Astrocyte (in vitro differentiated cells and primary cell): ENCODE measurements at regions not wholly inside any gene's neighbourhood (a gene's known extent, or its start where the extent isn't known, plus 50 kb on each side); places are given as distances from the start of the nearest gene placed in this dataset.

ENCODE experiments used
- EZH2 ChIP-seq: IDR thresholded peaks from 2 replicates; pipeline ENCODE4 v1.6.1; 2012; ENCODE audit warnings: mild to moderate bottlenecking, low read length, inconsistent platforms; ENCODE audit not compliant: insufficient read depth
- TF ChIP-seq, protein P1 (sequence below): IDR thresholded peaks from 2 replicates; pipeline ENCODE4 v1.5.1; 2011; ENCODE audit warnings: low read depth, mild to moderate bottlenecking, inconsistent platforms, low read length, moderate library complexity; ENCODE audit not compliant: insufficient read depth

DNA sequence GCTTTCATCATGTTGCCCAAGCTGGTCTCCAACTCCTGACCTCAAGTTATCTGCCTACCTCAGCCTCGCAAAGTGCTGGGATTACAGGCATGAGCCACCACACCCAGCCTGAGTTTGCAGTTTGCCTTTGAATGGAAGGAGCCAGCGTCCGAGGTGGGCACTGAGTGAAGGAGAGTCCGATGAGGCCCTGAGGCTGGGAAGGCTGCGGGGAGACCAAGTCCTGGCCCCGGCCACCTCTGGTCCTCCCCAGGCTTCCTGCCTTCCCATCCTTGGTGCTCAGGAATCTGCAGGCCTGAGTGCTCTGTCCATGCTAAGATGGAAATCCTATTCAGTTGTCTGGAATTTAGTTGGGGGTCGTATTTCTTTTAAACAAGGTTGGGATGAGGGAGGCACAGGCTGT lies 82.9 kb downstream of the SMIM21 start:
- TF ChIP-seq, protein P1, sequence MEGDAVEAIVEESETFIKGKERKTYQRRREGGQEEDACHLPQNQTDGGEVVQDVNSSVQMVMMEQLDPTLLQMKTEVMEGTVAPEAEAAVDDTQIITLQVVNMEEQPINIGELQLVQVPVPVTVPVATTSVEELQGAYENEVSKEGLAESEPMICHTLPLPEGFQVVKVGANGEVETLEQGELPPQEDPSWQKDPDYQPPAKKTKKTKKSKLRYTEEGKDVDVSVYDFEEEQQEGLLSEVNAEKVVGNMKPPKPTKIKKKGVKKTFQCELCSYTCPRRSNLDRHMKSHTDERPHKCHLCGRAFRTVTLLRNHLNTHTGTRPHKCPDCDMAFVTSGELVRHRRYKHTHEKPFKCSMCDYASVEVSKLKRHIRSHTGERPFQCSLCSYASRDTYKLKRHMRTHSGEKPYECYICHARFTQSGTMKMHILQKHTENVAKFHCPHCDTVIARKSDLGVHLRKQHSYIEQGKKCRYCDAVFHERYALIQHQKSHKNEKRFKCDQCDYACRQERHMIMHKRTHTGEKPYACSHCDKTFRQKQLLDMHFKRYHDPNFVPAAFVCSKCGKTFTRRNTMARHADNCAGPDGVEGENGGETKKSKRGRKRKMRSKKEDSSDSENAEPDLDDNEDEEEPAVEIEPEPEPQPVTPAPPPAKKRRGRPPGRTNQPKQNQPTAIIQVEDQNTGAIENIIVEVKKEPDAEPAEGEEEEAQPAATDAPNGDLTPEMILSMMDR: no peak
- TF ChIP-seq EZH2: no peak
